GM06990 (cell line): ENCODE measurements at regions not wholly inside any gene's neighbourhood (a gene's known extent, or its start where the extent isn't known, plus 50 kb on each side); places are given as distances from the start of the nearest gene placed in this dataset.

Experiments
- DNase-seq: peaks from one replicate; pipeline ENCODE4 v3.0.0-alpha.2; 2011; ENCODE audit not compliant: insufficient read length; ENCODE audit errors: extremely low read depth
- H3K27me3 ChIP-seq: replicated peaks from 2 replicates; pipeline ENCODE4 v1.6.0; 2011; ENCODE audit warnings: low read length; ENCODE audit not compliant: control insufficient read depth, insufficient read depth
- H3K36me3 ChIP-seq: 2 replicates; pipeline ENCODE4 v1.5.1; 2011; ENCODE audit warnings: low read length; ENCODE audit not compliant: control insufficient read depth, insufficient read depth
- H3K4me3 ChIP-seq: replicated peaks from 2 replicates; pipeline ENCODE4 v1.5.1; 2011; ENCODE audit warnings: low read depth, mild to moderate bottlenecking, control low read depth, low read length
- CTCF ChIP-seq: IDR thresholded peaks from 2 replicates; pipeline ENCODE4 v1.5.1; 2011; ENCODE audit warnings: low read length, control low read depth, mild to moderate bottlenecking, inconsistent platforms; ENCODE audit not compliant: insufficient read depth, poor library complexity, severe bottlenecking

- no peak for TF ChIP-seq CTCF
- DNase-seq, result no peak
- no peak overlapping the region for H3K4me3 ChIP-seq
- H3K27me3 ChIP-seq, result no peaks in the 10 kb centered on the region
- H3K36me3 ChIP-seq, result no peaks in the 10 kb centered on the region
Measured at GRCh38 chr3:150203273-150203672, 204.8 kb upstream of the TSC22D2 start.

- no peak for TF ChIP-seq CTCF
- no peak overlapping the region for H3K4me3 ChIP-seq
- H3K36me3 ChIP-seq, result no peaks in the 10 kb centered on the region
- no peaks in the 10 kb centered on the region for H3K27me3 ChIP-seq
- no peak for DNase-seq
Measured at GRCh38 chr3:150202711-150203110, 205.4 kb upstream of the TSC22D2 start.

- no peak for TF ChIP-seq CTCF
- Histone ChIP-seq H3K4me3 (no peak overlapping the region), H3K27me3 (no peaks in the 10 kb centered on the region), H3K36me3 (no peaks in the 10 kb centered on the region)
- no peak for DNase-seq
Measured at GRCh38 chr3:150194957-150195356, 213.1 kb upstream of the TSC22D2 start.

- no peak for DNase-seq
Measured at GRCh38 chr3:150194513-150194912, 213.6 kb upstream of the TSC22D2 start.

GRCh38 chr3:150184426-150185071, 213.9 kb upstream of the PFN2 start:
- Histone ChIP-seq H3K36me3 (no peaks in the 10 kb centered on the region), H3K27me3 (no peaks in the 10 kb centered on the region), H3K4me3 (no peak overlapping the region)
- TF ChIP-seq CTCF, result no peak
- DNase-seq, result no peak

More at GRCh38 chr3:150194513-150194912, 213.6 kb upstream of the TSC22D2 start:
- Histone ChIP-seq H3K4me3 (no peak overlapping the region), H3K36me3 (no peaks in the 10 kb centered on the region), H3K27me3 (no peaks in the 10 kb centered on the region)
- TF ChIP-seq CTCF, result no peak
